Colonic mucosa (tissue), 4 donors: ENCODE measurements at regions not wholly inside any gene's neighbourhood (a gene's known extent, or its start where the extent isn't known, plus 50 kb on each side); places are given as distances from the start of the nearest gene placed in this dataset.

ENCODE experiments used
- DNase-seq: peaks from one replicate; pipeline ENCODE4 v3.0.0-alpha.2; 2020
- H3K27ac ChIP-seq: fragments of 200-600 bp; one replicate; pipeline ENCODE4 v1.8.0; 2021
- H3K27me3 ChIP-seq: fragments of 200-600 bp; one replicate; pipeline ENCODE4 v1.8.0; 2021
- H3K36me3 ChIP-seq: fragments of 200-600 bp; one replicate; pipeline ENCODE4 v1.8.0; 2021
- H3K4me1 ChIP-seq: fragments of 200-600 bp; one replicate; pipeline ENCODE4 v1.8.0; 2021; ENCODE audit warnings: mild to moderate bottlenecking
- H3K4me3 ChIP-seq: fragments of 200-600 bp; one replicate; pipeline ENCODE4 v1.8.0; 2021
- H3K9ac ChIP-seq, 2 donors: one replicate each; pipeline ENCODE4 v1.7.0; 2013; ENCODE audit warnings: control low read depth in 2 of 2, low read depth in 2 of 2, low read length in 2 of 2
- H3K9me3 ChIP-seq: fragments of 200-600 bp; one replicate; pipeline ENCODE4 v1.8.0; 2021
- intact Hi-C: fragments of 100-400 bp; cut with DNase I; formaldehyde crosslinking; loops from one replicate; pipeline ENCODE4 v1.14.1; 2022
- TF ChIP-seq, protein P1 (sequence below): fragments of 200-600 bp; IDR thresholded peaks from one replicate; pipeline ENCODE4 v1.8.0; 2022; ENCODE audit warnings: antibody characterized with exemption, mild to moderate bottlenecking
- donor health status: healthy.
- donor health status: DM: no; HTN: no; CAD: no.
- donor health status: DM: no; HTN: no; CAD: no.

GRCh38 chr5:164027738-164028137 lies 522.3 kb downstream of the MAT2B start:
- intact Hi-C loops: no loop called here
- Histone ChIP-seq H3K9ac (no peak overlapping the region), H3K27me3 (no peaks in the 10 kb centered on the region), H3K9me3 (no peaks in the 10 kb centered on the region), H3K27ac (no peak overlapping the region), H3K4me1 (no peaks in the 10 kb centered on the region), H3K36me3 (no peaks in the 10 kb centered on the region), H3K4me3 (no peak overlapping the region)
- TF ChIP-seq, protein P1, sequence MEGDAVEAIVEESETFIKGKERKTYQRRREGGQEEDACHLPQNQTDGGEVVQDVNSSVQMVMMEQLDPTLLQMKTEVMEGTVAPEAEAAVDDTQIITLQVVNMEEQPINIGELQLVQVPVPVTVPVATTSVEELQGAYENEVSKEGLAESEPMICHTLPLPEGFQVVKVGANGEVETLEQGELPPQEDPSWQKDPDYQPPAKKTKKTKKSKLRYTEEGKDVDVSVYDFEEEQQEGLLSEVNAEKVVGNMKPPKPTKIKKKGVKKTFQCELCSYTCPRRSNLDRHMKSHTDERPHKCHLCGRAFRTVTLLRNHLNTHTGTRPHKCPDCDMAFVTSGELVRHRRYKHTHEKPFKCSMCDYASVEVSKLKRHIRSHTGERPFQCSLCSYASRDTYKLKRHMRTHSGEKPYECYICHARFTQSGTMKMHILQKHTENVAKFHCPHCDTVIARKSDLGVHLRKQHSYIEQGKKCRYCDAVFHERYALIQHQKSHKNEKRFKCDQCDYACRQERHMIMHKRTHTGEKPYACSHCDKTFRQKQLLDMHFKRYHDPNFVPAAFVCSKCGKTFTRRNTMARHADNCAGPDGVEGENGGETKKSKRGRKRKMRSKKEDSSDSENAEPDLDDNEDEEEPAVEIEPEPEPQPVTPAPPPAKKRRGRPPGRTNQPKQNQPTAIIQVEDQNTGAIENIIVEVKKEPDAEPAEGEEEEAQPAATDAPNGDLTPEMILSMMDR: no peak
- DNase-seq: no peak

DNA sequence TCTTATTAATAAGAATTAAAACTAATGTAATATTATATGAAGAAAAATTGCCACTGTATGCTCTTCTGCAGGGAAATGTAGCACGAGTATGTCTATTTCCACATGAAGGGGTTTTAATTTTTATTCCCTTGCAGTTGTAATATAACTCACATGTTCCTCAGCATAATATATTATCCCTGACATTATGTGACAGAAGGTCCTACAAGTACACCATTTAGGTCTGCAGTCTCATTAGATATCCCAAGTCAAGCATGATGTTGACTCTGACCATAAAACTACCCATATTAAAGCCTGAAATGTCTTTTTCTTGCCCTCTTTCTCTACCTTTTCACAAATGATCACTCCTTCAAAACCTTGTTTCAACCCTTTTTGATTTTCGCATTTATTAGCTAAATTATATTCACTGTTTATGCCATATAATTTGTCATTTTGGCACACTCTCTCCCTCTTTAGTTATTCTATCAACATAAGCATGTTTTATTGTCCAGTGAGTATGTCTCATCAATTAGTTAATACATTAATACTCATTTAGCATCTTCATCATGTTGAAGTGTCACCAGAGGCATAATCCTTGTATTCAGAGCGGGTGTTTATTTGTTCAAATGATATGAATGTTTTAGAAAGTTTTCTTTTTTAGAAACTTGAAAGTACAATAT lies 532.8 kb downstream of the MAT2B start:
- intact Hi-C loops: no loop called here
- no peak overlapping the region for H3K4me3 ChIP-seq
- H3K36me3 ChIP-seq: no peaks in the 10 kb centered on the region
- no peaks in the 10 kb centered on the region for H3K9me3 ChIP-seq
- TF ChIP-seq, protein P1: no peak
- H3K9ac ChIP-seq: no peak overlapping the region
- H3K27me3 ChIP-seq: no peaks in the 10 kb centered on the region
- no peak for DNase-seq
- no peak overlapping the region for H3K27ac ChIP-seq
- H3K4me1 ChIP-seq: no peaks in the 10 kb centered on the region

DNA sequence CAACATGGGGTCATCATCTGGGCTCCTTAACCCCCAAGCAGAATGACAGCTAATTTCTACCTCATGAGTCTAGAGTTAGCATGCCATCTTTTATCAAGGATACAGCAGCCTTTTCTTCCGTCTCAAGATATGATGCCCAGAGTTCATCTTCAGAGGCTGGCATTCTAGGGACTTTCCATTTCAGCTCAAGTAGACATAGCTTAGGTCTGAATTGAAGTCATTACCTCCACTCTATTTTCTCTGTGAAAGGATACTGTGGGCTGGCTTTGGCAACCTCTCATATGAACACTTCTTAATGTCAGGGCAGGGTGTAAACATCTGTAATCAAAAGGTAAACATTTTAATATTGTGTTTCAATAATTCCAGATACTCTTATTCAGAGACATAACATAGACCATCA lies 535.7 kb downstream of the MAT2B start:
- Histone ChIP-seq H3K9ac (no peak overlapping the region), H3K36me3 (no peaks in the 10 kb centered on the region), H3K27me3 (no peaks in the 10 kb centered on the region), H3K9me3 (no peaks in the 10 kb centered on the region), H3K4me3 (no peak overlapping the region), H3K4me1 (no peaks in the 10 kb centered on the region), H3K27ac (no peak overlapping the region)
- intact Hi-C loops: no loop called here
- no peak for DNase-seq
- TF ChIP-seq, protein P1: no peak

DNA sequence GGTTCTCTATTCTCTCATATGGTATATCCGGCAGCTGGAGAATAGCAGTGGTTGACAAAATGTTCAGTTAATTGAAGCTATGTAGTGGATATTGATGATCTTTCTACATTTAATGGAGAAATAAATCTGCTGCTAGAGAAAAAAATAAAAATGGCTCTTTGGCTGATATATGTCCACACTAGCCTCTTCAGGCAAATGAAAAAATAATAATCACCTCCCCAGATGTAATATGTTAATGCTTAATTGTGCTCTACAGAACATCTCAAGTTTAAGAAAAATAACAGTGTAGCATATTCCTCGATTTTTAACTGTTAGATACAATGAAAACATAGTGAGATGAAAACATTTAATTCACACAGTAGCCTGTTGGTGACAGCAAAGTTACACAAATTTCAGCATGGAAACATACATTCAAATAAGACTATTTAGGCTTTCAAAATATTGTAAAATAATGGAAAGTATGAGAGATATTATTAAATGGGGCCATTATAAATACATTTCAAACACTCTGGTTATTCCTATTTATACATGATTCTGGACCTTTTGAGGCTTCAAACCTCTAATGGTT lies 543.0 kb downstream of the MAT2B start:
- H3K4me1 ChIP-seq: no peaks in the 10 kb centered on the region
- intact Hi-C loops: no loop called here
- H3K9me3 ChIP-seq: no peaks in the 10 kb centered on the region
- no peak overlapping the region for H3K4me3 ChIP-seq
- TF ChIP-seq, protein P1: no peak
- no peaks in the 10 kb centered on the region for H3K36me3 ChIP-seq
- H3K27ac ChIP-seq: no peak overlapping the region
- no peaks in the 10 kb centered on the region for H3K27me3 ChIP-seq
- DNase-seq: no peak
- H3K9ac ChIP-seq: no peak overlapping the region

- TF ChIP-seq, protein P1: no peak
- H3K4me1 ChIP-seq: no peaks in the 10 kb centered on the region
- no peaks in the 10 kb centered on the region for H3K36me3 ChIP-seq
- intact Hi-C loops: no loop called here
- H3K9ac ChIP-seq: no peak overlapping the region
- no peak overlapping the region for H3K27ac ChIP-seq
- no peak for DNase-seq
- no peaks in the 10 kb centered on the region for H3K9me3 ChIP-seq
- no peaks in the 10 kb centered on the region for H3K27me3 ChIP-seq
- no peak overlapping the region for H3K4me3 ChIP-seq
These were observed 546.3 kb downstream of the MAT2B start for GRCh38 chr5:164051745-164052144.
